K562 (cell line): ENCODE measurements at regions not wholly inside any gene's neighbourhood (a gene's known extent, or its start where the extent isn't known, plus 50 kb on each side); places are given as distances from the start of the nearest gene placed in this dataset.

Experiments used
- ATAC-seq: fragments of 200-7000 bp; cut with Tn5 transposase; 3 replicates; pipeline ENCODE4 v1.9.1; 2020; ENCODE audit warnings: moderate library complexity
- BruUV-seq: library from RNA; stranded (reverse); fragments of 400-500 nt; replicated peaks from 2 replicates; lab custom pipeline; 2021; lab: Mats Ljungman, UMichigan
- CTCF ChIA-PET: fragments of 300-600 bp; formaldehyde crosslinking; extraction: SDS; loops from one replicate; lab custom pipeline; 2021; ENCODE audit warnings: low intra/inter-chr PET ratio; lab: Yijun Ruan, JAX
- POLR2A ChIA-PET: fragments of 300-600, 350-650 bp; sonication (Branson Sonifier 250); formaldehyde crosslinking; extraction: SDS; loops from one replicate; lab custom pipeline; 2021; ENCODE audit warnings: antibody characterized with exemption, inconsistent platforms; lab: Yijun Ruan, JAX
- DNase-seq, 4 experiments: peaks; one replicate each; pipeline versions ENCODE4 v3.0.0 to v3.0.0-alpha.2; 2011 to 2018; ENCODE audit warnings: low spot score in 3 of 4, mixed read lengths in 3 of 4; ENCODE audit errors: extremely low read depth in 1 of 4
- FAIRE-seq: peaks from 2 replicates; lab custom pipeline; 2011; peaks lifted over from hg19 to GRCh38; lab: Jason Lieb, UNC
- H2AFZ ChIP-seq: 2 replicates; pipeline ENCODE4 v1.6.0; 2011; ENCODE audit warnings: low read depth, low read length, control low read depth, inconsistent platforms
- H3K27ac ChIP-seq: fragments of 200-600 bp; 3 replicates; pipeline ENCODE4 v1.8.0; 2011; ENCODE audit warnings: low read depth, mild to moderate bottlenecking, control low read depth, inconsistent platforms, low read length, moderate library complexity, mixed read lengths; ENCODE audit errors: extremely low read depth
- H3K27me3 ChIP-seq, 2 experiments: fragments of 300-600 bp in 1 of 2; 2 replicates in 1 of 2; 3 replicates in 1 of 2; pipeline versions ENCODE4 v1.6.0 to v1.8.0; 2011; ENCODE audit warnings: inconsistent platforms in 2 of 2, low read length in 2 of 2, mild to moderate bottlenecking in 1 of 2, mixed read lengths in 1 of 2, moderate library complexity in 1 of 2; ENCODE audit not compliant: control insufficient read depth in 2 of 2, insufficient read depth in 2 of 2
- H3K36me3 ChIP-seq: fragments of 300-600 bp; 3 replicates; pipeline ENCODE4 v1.8.0; 2011; ENCODE audit warnings: mild to moderate bottlenecking, low read length, inconsistent platforms; ENCODE audit not compliant: control insufficient read depth, insufficient read depth
- H3K4me1 ChIP-seq, 2 experiments: fragments of 200-600 bp in 1 of 2; replicated peaks in 1 of 2; 2 replicates in 1 of 2; 3 replicates in 1 of 2; pipeline versions ENCODE4 v1.5.1 to v1.8.0; 2011; ENCODE audit warnings: inconsistent platforms in 2 of 2, low read length in 2 of 2, mild to moderate bottlenecking in 1 of 2, mixed read lengths in 1 of 2, moderate library complexity in 1 of 2; ENCODE audit not compliant: control insufficient read depth in 2 of 2, insufficient read depth in 2 of 2
- H3K4me2 ChIP-seq: 2 replicates; pipeline ENCODE4 v1.6.1; 2011; ENCODE audit warnings: low read length, control low read depth, inconsistent platforms, mixed read lengths; ENCODE audit not compliant: insufficient read depth
- H3K4me3 ChIP-seq: fragments of 200-600 bp; sonication (generic), shearing (Covaris generic); 2 replicates; pipeline ENCODE4 v1.5.1; 2016; ENCODE audit warnings: control low read depth, inconsistent platforms
- H3K79me2 ChIP-seq: fragments of 200-600 bp; 3 replicates; pipeline ENCODE4 v1.8.0; 2011; ENCODE audit warnings: low read length, inconsistent platforms; ENCODE audit not compliant: control insufficient read depth, insufficient read depth
- H3K9ac ChIP-seq, 2 experiments: 2 replicates each; pipeline versions ENCODE4 v1.6.0 to v1.6.1; 2011; ENCODE audit warnings: low read depth in 2 of 2, low read length in 2 of 2, control low read depth in 1 of 2, inconsistent platforms in 1 of 2, mild to moderate bottlenecking in 1 of 2, mixed read lengths in 1 of 2; ENCODE audit not compliant: insufficient read depth in 1 of 2
- H3K9me1 ChIP-seq: one replicate; pipeline ENCODE4 v1.6.0; 2011; ENCODE audit warnings: inconsistent platforms, mild to moderate bottlenecking, low read length, moderate library complexity; ENCODE audit not compliant: control insufficient read depth, insufficient read depth
- H3K9me3 ChIP-seq: replicated peaks from 2 replicates; pipeline ENCODE4 v1.5.1; 2011; ENCODE audit warnings: low read depth, low read length, inconsistent platforms; ENCODE audit not compliant: control insufficient read depth, insufficient read depth
- H4K20me1 ChIP-seq: replicated peaks from 2 replicates; pipeline ENCODE4 v1.6.1; 2011; ENCODE audit warnings: low read length, inconsistent platforms, mixed read lengths; ENCODE audit not compliant: control insufficient read depth, insufficient read depth
- KHSRP ChIP-seq: fragments of 450-650 bp; IDR thresholded peaks from 2 replicates; pipeline ENCODE4 v1.6.1; 2017
- NFE2 ChIP-seq: IDR thresholded peaks from 2 replicates; pipeline ENCODE4 v1.6.1; 2014; ENCODE audit warnings: antibody characterized with exemption, low read depth
- SETDB1 ChIP-seq: IDR thresholded peaks from one replicate; pipeline ENCODE4 v1.6.1; 2012; ENCODE audit warnings: low read length, control low read depth, inconsistent platforms
- ZC3H8 ChIP-seq: fragments of 450-650 bp; IDR thresholded peaks from 2 replicates; pipeline ENCODE4 v1.6.1; 2017
- WGBS: fragments of 100-300 bp; shearing (Covaris generic); methylation state at CpG from one replicate; pipeline ENCODE4 v1.1.6; 2016; ENCODE audit warnings: low coverage, mixed read lengths; ENCODE audit not compliant: insufficient coverage; ENCODE audit errors: missing lambda C conversion rate; 5-methylcytosine and 5-hydroxymethylcytosine counted together
- in situ Hi-C: fragments of 300-500 bp; cut with MboI; formaldehyde crosslinking; loops from 4 replicates; pipeline ENCODE4 v1.15.0; 2018; ENCODE audit warnings: inconsistent platforms, mixed read lengths
- intact Hi-C: fragments of 100-400 bp; cut with micrococcal nuclease; formaldehyde crosslinking; loops from 2 replicates; pipeline ENCODE4 v1.14.2; 2022
- TF ChIP-seq, protein P1 (sequence below): sonication (generic); formaldehyde crosslinking; IDR thresholded peaks from 2 replicates; pipeline ENCODE4 v1.4.0; 2020; ENCODE audit warnings: mild to moderate bottlenecking, missing genetic modification reagents
- TF ChIP-seq, protein P2 (sequence below), 3 experiments: IDR thresholded peaks in 2 of 3; conservative IDR thresholded peaks in 1 of 3; 2 replicates each; pipeline ENCODE4 v1.5.1; 2011 to 2012; ENCODE audit warnings: low read length in 3 of 3, mild to moderate bottlenecking in 3 of 3, control low read depth in 2 of 3, improper control_type of control experiment in 1 of 3, inconsistent platforms in 1 of 3, low read depth in 1 of 3, mixed read lengths in 1 of 3, moderate library complexity in 1 of 3; ENCODE audit not compliant: insufficient read depth in 2 of 3

DNA sequence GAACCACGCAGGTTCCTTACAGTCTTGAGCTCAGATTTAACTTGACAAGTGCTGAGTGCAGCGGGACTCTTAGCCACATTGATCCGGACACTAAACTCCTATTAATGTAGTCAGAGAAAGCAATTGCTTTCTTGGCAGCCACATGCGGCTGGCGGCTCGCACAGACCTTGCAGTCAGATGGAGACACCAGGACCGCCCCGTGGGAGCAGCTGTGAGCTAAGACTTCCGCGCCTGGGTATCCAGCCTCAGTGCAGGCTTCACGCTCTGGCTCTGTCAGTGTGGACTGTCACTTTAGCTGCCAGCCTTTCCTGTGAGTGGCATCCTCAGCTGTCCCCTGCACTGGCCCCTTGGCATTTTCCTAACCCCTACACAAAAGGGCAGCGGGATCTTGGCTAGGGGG lies 80.9 kb upstream of the NLRP1 start (continued):
- TF ChIP-seq, protein P1, sequence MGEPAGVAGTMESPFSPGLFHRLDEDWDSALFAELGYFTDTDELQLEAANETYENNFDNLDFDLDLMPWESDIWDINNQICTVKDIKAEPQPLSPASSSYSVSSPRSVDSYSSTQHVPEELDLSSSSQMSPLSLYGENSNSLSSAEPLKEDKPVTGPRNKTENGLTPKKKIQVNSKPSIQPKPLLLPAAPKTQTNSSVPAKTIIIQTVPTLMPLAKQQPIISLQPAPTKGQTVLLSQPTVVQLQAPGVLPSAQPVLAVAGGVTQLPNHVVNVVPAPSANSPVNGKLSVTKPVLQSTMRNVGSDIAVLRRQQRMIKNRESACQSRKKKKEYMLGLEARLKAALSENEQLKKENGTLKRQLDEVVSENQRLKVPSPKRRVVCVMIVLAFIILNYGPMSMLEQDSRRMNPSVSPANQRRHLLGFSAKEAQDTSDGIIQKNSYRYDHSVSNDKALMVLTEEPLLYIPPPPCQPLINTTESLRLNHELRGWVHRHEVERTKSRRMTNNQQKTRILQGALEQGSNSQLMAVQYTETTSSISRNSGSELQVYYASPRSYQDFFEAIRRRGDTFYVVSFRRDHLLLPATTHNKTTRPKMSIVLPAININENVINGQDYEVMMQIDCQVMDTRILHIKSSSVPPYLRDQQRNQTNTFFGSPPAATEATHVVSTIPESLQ, result no peak
- TF ChIP-seq KHSRP, result no peak
- TF ChIP-seq ZC3H8, result no peak
- no peak for TF ChIP-seq NFE2

DNA sequence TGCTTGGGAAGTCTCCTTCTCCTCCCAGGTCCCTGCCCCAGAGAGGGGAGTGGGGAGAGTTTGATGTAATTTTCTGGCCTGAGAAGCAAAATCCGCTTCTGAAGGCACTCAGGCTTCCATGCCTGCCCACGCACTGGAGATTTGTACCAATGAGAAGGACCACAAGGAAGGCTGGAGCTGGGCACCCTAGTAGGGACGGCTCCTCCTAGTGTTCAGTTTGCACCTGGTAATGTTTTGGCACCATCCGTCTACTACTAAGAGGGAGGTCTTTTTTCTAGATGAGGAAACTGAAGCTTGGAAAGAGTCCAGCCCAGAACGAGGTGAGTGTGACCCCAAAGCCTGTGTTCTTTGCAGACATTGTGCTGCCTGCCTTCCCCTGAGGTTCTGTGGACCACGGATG lies 83.6 kb upstream of the NLRP1 start:
- ATAC-seq, result peak; percentile 58
- Histone ChIP-seq H3K79me2 (no peaks in the 10 kb centered on the region), H3K9me1 (no peaks in the 10 kb centered on the region), H3K4me2 (no peak overlapping the region), H3K9ac (no peak overlapping the region), H3K4me1 (peaks cover 0 to 8% of the 10 kb centered on the region in 2 experiments; a peak in 2 of 5 replicates), H3K9me3 (no peaks in the 10 kb centered on the region), H3K4me3 (no peak overlapping the region), H4K20me1 (no peaks in the 10 kb centered on the region)
- in situ Hi-C loops, result no loop called here
- no peak for TF ChIP-seq SETDB1
- TF ChIP-seq, protein P2, sequence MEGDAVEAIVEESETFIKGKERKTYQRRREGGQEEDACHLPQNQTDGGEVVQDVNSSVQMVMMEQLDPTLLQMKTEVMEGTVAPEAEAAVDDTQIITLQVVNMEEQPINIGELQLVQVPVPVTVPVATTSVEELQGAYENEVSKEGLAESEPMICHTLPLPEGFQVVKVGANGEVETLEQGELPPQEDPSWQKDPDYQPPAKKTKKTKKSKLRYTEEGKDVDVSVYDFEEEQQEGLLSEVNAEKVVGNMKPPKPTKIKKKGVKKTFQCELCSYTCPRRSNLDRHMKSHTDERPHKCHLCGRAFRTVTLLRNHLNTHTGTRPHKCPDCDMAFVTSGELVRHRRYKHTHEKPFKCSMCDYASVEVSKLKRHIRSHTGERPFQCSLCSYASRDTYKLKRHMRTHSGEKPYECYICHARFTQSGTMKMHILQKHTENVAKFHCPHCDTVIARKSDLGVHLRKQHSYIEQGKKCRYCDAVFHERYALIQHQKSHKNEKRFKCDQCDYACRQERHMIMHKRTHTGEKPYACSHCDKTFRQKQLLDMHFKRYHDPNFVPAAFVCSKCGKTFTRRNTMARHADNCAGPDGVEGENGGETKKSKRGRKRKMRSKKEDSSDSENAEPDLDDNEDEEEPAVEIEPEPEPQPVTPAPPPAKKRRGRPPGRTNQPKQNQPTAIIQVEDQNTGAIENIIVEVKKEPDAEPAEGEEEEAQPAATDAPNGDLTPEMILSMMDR (IDR thresholded peaks at IDR 0.05 in 2 of 3, conservative IDR thresholded peaks at IDR 0.05 in 1 of 3; ENCODE audit: insufficient read depth in 2 of 3, low read depth in 1 of 3, low read length in 3 of 3), result peak in 2 of 3 experiments; percentile 23 to 32; a peak in 1 of 6 replicates
- TF ChIP-seq, all 486 proteins: peak for 1
- intact Hi-C loops, result no loop called here
- ChIA-PET CTCF (no interaction called here), POLR2A (interaction anchor here (0.7 to 1.1 kb wide), 2 partner anchors 9 to 74 kb away, joined by 3 read pairs; no protein-coding TSS in a partner anchor)
- no peak overlapping the region for H3K27ac ChIP-seq
- BruUV-seq, result no TSS peak
- H3K36me3 ChIP-seq, result no peaks in the 10 kb centered on the region
- WGBS, result 2% methylated on average over 5 of the region's 6 CpGs
- FAIRE-seq, result no peak
- peaks cover 7 to 41% of the 10 kb centered on the region in 2 experiments; a peak in 3 of 5 replicates for H3K27me3 ChIP-seq
- DNase-seq, result peak in 1 of 4 experiments; percentile 5
- no peak overlapping the region for H2AFZ ChIP-seq
